ENCODE measurements at regions not wholly inside any gene's neighbourhood (a gene's known extent, or its start where the extent isn't known, plus 50 kb on each side); places are given as distances from the start of the nearest gene placed in this dataset.

GRCh38 chr2:163198972-163199371 is 360.4 kb upstream of the KCNH7 start:
- H3K4me1 Mint-ChIP-seq, result peaks cover 10% of the 10 kb centered on the region
- 94 to 100% methylated on average over 1 to 2 of the region's 2 CpGs for WGBS, 2 experiments (ENCODE audit: insufficient coverage in 1 of 2, insufficient read length in 1 of 2)
- H3K27ac Mint-ChIP-seq, result no peak overlapping the region
- Histone ChIP-seq H3K9ac (ENCODE audit: extremely low read depth, low read length, poor library complexity, severe bottlenecking) (no peak overlapping the region), H3K27me3 (ENCODE audit: control insufficient read depth, insufficient read depth, low read length, poor library complexity, severe bottlenecking) (no peaks in the 10 kb centered on the region), H3K9me3 (ENCODE audit: control insufficient read depth, low read length) (peaks cover 16% of the 10 kb centered on the region), H3K4me3 (ENCODE audit: low read length) (no peak overlapping the region), H3K36me3 (ENCODE audit: control insufficient read depth, insufficient read depth, low read length) (no peaks in the 10 kb centered on the region), H3K4me1 (ENCODE audit: control insufficient read depth, insufficient read depth, low read length) (no peaks in the 10 kb centered on the region), H3K27ac (ENCODE audit: low read depth, low read length) (no peak overlapping the region)
- DNase-seq, result no peak
- H3K27me3 Mint-ChIP-seq (ENCODE audit: insufficient read depth), result no peaks in the 10 kb centered on the region
- TF ChIP-seq CTCF (conservative IDR thresholded peaks at IDR 0.05), result no peak
- peaks cover 4% of the 10 kb centered on the region for H3K9me3 Mint-ChIP-seq
- H3K4me3 Mint-ChIP-seq, result no peak overlapping the region
- H3K36me3 Mint-ChIP-seq (ENCODE audit: low read depth), result no peaks in the 10 kb centered on the region

DNA sequence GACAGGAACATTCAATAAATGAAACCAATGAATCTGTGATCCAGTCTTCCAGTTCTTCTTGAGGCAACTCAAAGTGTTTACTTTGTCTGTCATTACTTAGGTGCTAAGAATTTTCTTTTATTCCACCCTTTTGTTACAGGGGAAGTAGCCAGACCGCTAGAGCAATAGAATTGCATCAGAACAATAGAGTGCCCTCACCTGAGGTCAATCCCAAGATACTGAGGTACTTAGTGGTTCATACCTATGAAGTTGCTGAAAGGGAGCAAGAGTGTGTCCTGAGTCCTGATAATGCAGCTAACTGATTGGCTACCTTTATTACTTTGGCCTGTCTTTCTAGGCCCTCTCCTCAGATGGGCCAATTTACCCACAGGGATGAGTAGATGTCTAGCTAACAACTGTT is 359.4 kb upstream of the KCNH7 start:
- Mint-ChIP-seq H3K27me3 (ENCODE audit: insufficient read depth) (no peaks in the 10 kb centered on the region), H3K4me3 (no peak overlapping the region), H3K9me3 (peaks cover 4% of the 10 kb centered on the region), H3K4me1 (peaks cover 10% of the 10 kb centered on the region), H3K27ac (no peak overlapping the region), H3K36me3 (ENCODE audit: low read depth) (no peaks in the 10 kb centered on the region)
- WGBS, 2 experiments (ENCODE audit: insufficient coverage in 1 of 2, insufficient read length in 1 of 2), result 53 to 67% methylated on average over 1 of the region's 1 CpG
- Histone ChIP-seq H3K9ac (ENCODE audit: extremely low read depth, low read length, poor library complexity, severe bottlenecking) (no peak overlapping the region), H3K4me1 (ENCODE audit: control insufficient read depth, insufficient read depth, low read length) (no peaks in the 10 kb centered on the region), H3K27ac (ENCODE audit: low read depth, low read length) (no peak overlapping the region), H3K4me3 (ENCODE audit: low read length) (peak overlapping the region; percentile 50), H3K36me3 (ENCODE audit: control insufficient read depth, insufficient read depth, low read length) (no peaks in the 10 kb centered on the region), H3K27me3 (ENCODE audit: control insufficient read depth, insufficient read depth, low read length, poor library complexity, severe bottlenecking) (no peaks in the 10 kb centered on the region), H3K9me3 (ENCODE audit: control insufficient read depth, low read length) (peaks cover 16% of the 10 kb centered on the region)
- TF ChIP-seq CTCF (conservative IDR thresholded peaks at IDR 0.05), result no peak
- DNase-seq, result no peak

DNA sequence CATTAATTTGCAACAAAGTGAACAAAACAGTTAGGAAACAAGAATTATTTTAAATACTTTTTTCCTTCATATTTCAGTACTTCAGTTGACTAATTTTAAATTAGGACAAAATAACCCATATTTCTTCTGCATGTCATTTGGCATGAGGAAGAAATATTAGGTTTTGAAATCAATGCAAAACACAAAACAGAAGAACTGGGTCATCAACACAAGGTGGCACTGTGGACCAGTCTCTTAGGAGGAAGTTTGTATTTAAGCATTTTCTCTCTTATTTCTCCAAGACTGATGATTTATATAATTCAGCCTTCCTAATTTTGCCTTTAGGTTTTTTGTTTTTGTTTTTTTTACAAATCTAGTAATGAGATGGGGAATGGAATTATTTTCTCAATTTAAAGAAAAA is 352.8 kb upstream of the KCNH7 start:
- Histone ChIP-seq H3K36me3 (ENCODE audit: control insufficient read depth, insufficient read depth, low read length) (no peaks in the 10 kb centered on the region), H3K27me3 (ENCODE audit: control insufficient read depth, insufficient read depth, low read length, poor library complexity, severe bottlenecking) (no peaks in the 10 kb centered on the region), H3K9ac (ENCODE audit: extremely low read depth, low read length, poor library complexity, severe bottlenecking) (no peak overlapping the region), H3K9me3 (ENCODE audit: control insufficient read depth, low read length) (peaks cover 10% of the 10 kb centered on the region), H3K27ac (ENCODE audit: low read depth, low read length) (no peak overlapping the region), H3K4me1 (ENCODE audit: control insufficient read depth, insufficient read depth, low read length) (no peaks in the 10 kb centered on the region), H3K4me3 (ENCODE audit: low read length) (no peak overlapping the region)
- no peak overlapping the region for H3K27ac Mint-ChIP-seq
- peaks cover 7% of the 10 kb centered on the region for H3K4me1 Mint-ChIP-seq
- no peak overlapping the region for H3K4me3 Mint-ChIP-seq
- peak; percentile 90 for TF ChIP-seq CTCF (conservative IDR thresholded peaks at IDR 0.05)
- no peaks in the 10 kb centered on the region for H3K27me3 Mint-ChIP-seq (ENCODE audit: insufficient read depth)
- peaks cover 2% of the 10 kb centered on the region for H3K9me3 Mint-ChIP-seq
- H3K36me3 Mint-ChIP-seq (ENCODE audit: low read depth), result no peaks in the 10 kb centered on the region
- no peak for DNase-seq

All from endodermal cell (in vitro differentiated cells).